GM21367 (cell line): ENCODE measurements at regions not wholly inside any gene's neighbourhood (a gene's known extent, or its start where the extent isn't known, plus 50 kb on each side); places are given as distances from the start of the nearest gene placed in this dataset.
"Not testable (repeated sequence)": the region's sequence is repeated elsewhere in the genome, so short reads cannot be mapped to it uniquely, and the experiment has no call there.

Experiments
- ATAC-seq: cut with Tn5 transposase; IDR thresholded peaks from one replicate; pipeline ENCODE4 v1.9.1; 2021; ENCODE audit not compliant: unreplicated experiment

DNA sequence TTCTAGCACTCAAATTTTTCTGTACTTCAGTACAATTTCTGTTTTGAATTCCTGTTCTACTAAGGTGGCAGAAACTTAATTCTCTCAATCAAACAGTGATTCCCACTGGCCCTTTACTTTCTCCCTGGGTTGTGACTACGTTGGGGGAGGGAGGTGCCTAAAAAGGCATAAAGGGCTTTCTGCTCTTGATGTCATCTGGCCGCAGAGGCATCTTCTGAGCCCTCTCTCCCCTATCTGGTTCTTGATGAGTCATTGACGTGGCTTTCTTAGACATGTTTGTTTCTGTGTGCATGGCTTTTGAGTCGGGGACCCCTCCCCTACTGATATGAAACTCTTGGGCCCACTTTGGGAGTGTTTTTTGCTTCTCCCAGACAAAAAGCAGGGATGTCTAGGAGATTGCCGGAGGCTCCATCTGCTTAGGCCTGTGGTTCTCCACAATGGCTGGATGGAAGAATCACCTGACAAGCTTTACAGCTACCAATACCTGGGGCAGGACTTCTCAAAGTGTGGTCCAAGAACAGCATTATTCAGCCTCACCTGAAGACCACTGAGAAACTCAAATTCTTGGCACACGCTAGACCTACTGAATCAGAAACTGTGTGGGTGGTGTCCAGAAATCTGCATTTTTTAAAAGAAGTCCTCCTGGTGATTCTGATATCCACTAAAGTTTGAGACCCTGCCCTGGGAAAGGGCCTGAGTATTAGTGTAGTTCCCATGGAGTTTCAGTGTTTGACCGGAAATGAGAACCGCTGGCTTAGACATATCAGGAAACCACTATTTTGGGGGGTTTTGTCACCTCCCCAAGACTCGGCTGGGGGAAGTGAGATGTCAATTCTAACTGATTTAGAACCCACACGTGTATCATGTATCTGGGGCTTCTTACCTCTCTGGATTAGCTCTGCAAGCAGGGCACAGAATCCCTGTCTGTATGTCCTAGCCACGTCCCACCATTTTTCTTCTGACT is 395.7 kb upstream of the PDE3A start:
- ATAC-seq, result no peak

DNA sequence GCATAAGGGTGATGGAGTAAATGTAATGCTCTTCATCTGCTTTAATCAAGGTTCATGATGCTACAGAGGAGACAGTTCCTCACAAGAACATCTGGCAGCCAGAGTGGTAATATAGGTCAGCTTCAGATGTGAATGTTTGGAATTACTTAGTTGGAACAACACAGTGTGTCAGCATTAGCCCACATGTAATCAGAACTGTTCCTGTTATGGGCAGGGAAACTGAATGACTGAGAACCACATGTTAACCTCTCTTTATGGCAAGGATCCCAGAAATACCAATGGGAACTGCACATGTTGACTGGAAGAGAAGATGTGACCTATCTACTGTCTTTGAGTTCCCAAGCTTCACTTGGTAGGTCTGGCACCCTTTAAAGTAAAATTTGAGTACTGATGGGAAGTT is 390.1 kb upstream of the PDE3A start:
- ATAC-seq, result no peak

GRCh38 chr12:19979584-19979983 is 388.8 kb upstream of the PDE3A start:
- ATAC-seq, result no peak

- ATAC-seq, result no peak
Measured at GRCh38 chr12:19981944-19982343, 386.4 kb upstream of the PDE3A start.

- ATAC-seq, result no peak
Measured at GRCh38 chr12:19988001-19988400, 380.3 kb upstream of the PDE3A start.

DNA sequence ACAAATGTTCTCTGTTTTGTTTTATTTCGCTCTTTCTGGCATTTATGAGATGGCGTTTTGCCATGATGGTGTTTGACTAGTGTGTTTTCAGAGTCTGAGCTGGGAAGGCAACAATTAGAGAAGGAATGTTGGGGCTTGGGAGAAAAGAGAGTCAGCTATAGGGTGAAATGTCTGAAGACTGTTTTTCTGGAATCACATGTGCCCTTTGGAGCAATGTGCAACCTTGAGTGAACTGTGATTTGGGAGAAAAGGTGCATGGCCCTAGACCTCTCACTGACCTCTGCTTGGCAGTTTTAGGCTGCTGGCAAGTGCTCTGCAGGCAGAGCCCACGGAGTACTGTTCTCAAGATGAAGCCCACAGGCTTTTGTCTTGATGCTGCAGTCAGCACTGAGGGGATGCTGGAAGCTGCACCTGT is 379.9 kb upstream of the PDE3A start:
- no peak for ATAC-seq

DNA sequence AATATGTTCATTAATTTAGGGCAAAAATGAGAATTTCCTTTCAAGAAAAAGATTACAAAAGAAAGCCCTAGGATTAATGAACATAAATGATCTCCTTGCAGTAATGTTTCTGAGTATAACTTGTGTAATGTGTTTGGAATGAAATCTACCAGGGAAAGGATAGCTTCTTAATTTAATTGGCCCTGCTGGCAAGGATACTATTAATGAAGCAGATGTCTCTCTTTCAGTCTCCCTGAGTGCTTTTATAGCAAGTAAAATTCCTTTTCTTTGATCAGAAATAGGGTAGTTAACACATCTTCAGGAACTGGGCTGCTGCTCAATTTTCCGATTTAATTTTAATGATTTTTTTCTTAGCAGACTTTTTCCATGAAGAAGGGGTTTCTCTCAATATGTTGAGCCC is 379.4 kb upstream of the PDE3A start:
- ATAC-seq, result no peak

GRCh38 chr12:19991146-19991545 is 377.2 kb upstream of the PDE3A start:
- ATAC-seq, result no peak

DNA sequence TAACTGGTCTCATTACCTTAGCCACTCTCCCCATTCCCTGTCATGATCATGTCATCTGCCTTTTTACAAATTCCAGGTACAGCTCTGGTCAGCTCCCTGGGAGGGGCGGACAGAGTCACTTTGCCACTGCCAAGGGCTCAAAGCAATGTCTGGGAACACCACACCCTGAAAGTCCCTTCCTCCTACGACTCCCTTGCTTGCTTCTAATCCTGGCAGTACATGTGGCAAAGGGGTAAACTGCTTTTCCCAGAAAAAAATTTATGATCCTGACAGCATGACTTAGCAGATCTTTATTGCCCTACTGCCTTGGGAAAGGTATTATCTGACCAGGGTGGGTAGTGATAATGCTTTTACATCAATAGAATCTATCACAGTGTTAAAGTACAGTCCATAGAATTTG is 376.0 kb upstream of the PDE3A start:
- ATAC-seq, result no peak

- ATAC-seq, result no peak
Measured at GRCh38 chr12:19994968-19995367, 373.4 kb upstream of the PDE3A start.

DNA sequence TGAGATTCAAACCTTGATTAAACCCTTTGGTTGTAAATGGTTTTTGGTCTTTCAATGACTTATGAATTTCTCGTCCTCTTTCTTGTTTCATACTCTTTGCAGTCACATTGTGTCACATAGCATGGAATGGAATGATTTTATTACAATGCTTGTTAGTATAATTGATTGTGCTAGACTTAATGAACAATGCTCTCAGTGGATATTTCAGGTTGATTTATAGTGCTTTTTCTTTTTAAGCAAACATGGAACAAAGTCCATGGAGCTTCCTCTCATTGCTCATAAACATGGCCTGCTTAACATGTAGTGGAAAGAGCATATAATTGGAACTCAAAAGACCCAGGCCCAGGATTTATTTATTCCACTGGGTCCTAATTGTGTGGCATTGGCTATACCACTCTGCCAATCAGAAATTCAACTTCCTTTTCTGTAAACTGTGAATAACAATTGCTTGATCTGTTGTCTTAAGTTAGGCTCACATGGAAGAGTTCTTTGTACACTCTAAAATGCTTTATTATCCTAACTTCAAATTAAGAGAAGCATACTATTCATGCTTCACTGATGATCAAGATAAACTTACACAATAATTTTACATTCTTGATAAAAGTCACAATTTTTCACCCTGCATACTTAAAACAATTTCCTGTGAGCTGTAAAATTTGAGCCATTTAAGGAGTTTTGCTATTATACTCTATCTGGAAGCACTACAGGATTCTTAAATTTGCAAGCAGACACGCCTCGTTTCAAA is 370.5 kb upstream of the PDE3A start:
- no peak for ATAC-seq

GRCh38 chr12:19998411-19998810 is 369.9 kb upstream of the PDE3A start:
- ATAC-seq, result no peak

- ATAC-seq, result no peak
Measured at GRCh38 chr12:19998961-19999804, 369.2 kb upstream of the PDE3A start.

DNA sequence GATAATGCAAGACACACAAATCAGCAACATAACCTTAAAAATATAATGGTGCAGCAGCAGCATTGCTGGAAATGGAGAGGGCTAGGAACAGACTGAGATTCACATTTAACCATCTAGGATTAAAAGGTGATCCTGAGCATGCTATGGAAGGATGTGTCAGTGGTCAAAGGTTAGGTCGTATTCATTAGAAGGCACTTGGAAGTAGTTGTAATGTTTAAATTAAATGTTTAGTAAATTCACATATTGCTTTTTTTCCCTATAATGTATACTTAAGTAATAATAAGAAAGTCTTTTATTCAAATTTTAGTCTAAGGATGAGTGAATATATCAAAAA is 368.6 kb upstream of the PDE3A start:
- no peak for ATAC-seq

DNA sequence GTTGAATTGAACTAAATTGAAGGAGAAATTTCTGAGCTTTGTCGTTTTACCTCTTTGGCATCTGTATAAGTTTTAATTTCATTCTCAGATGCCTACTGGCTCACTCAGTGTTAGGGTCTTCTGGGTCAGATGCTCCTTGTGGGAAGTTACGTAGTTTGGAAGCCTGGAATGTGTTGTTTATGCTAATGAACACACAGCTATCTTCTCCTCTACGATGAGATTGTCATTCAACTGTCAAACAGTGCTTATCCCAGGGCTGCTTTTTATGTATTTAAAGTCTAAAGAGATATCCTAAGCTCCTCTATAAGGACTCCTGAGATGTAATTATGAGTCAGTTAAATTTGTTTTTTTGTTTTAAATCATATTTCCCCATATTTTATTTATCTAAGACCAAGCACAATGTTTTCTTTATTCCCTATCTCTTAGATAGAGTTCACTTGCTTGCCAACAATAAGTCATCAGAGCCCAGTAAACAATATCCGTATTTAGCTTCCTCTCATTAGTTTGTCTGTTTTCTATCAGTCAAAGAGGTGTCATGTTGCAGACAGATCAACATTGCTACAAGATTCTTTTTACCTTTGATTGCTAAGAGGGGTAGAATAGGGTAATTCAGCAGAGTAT is 368.0 kb upstream of the PDE3A start:
- no peak for ATAC-seq

DNA sequence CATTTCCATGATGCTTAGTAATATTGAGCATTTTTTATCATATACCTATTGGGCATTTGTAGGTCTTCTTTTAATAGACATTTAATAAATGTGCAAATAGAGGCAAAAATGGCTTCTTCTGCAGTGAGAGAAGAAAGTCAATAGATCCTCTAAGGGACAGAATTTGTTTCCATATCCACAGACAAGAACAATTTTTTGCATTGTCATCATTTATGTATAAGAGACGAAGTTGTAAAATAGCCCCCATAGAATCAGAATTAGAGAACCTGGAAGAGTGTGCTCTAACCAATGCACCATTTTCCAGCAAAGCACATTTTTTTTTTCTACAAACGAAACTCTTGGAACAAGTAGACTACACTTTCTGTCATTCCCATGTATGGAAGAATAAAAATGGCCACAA is 365.1 kb upstream of the PDE3A start:
- ATAC-seq, result no peak

DNA sequence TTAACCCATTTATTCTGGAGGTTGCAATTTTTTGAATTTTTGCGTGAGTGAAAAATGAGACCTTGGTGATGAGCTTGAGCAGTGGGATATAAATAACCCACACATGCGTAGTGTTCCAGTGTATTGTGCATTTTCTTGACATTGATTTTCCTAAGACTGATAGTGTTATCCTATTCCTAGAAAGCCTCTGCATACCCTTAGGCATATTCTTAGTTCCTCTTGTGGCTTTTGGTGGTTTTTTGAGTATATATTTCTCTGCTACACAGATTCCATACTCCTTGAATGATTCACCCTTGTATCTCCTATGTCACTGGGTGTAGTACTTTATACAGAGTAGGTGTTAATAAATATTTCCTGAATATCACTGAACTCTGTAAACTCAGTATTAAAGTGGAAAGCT is 363.4 kb upstream of the PDE3A start:
- no peak for ATAC-seq

DNA sequence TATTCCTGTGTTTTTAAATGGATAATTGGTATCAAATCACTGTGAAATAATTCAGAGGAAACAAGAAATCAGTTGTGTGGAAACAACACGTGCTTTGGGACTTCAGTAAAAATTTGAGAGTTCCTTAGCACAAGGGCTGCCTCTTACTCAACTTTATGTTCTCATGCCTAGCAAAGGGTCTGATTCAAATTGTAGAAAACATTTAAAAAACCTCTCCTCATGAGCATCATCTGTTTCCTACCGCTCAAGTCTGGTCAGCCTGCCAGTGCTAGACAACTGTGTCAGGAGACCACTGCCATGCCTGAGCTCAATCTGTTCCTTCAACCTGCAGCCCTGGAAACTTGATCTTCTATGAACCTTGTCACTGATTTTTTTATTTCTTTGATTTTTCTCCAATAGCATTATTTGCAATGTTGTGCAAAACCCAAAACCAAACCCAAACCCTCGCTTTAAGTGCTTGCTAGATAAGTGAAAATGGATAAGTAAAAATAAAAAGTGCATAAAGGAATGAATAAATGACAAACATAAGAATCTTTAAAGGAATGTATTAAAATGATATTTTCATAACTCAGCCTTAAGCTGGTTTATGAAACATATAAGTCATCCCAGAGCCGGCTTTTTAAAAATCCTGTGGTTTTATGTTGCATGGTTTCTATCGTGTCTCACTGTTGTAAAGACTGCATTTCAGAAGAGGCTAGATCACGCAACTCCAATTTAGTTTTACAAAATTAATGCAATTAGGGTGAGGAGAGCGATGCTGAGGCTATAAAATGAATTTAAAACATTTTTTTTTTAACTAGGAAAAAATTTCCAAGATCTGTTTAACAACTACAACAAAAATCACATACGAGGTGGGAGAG is 361.2 kb upstream of the PDE3A start:
- no peak for ATAC-seq

- not testable (repeated sequence) for ATAC-seq
Measured at GRCh38 chr12:20009965-20010364, 358.4 kb upstream of the PDE3A start.

DNA sequence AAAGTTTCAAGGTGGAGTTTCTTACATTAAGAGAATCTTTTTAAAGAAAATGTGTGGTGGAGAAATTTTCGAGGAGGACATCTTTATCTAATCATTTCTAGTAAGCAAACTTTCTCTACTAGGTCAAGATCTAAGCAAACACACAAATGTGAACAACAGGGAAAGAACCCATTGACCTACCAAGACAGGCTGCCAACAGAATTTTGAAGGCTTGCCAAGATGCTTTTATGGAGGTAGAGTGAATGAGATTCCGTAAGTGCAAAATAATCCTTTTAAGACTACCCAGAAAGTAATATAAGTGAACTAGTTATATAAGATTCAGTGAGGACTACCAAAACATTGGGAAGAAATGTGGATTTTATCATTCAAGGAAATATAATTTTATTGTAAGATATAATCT is 357.1 kb upstream of the PDE3A start:
- no peak for ATAC-seq
